ENCODE measurements at regions not wholly inside any gene's neighbourhood (a gene's known extent, or its start where the extent isn't known, plus 50 kb on each side); places are given as distances from the start of the nearest gene placed in this dataset.

- Histone ChIP-seq H3K36me3 (no peaks in the 10 kb centered on the region), H3K4me3 (no peak overlapping the region), H3K4me1 (no peaks in the 10 kb centered on the region), H3K27me3 (no peaks in the 10 kb centered on the region), H3K9me3 (peaks cover 0 to 4% of the 10 kb centered on the region in 2 donors), H3K27ac (no peak overlapping the region)
- no peak for DNase-seq (ENCODE audit: low spot score in 2 of 2)
- intact Hi-C loops (cut with DNase I), result no loop called here
- TF ChIP-seq CTCF (IDR thresholded peaks at IDR 0.05), result no peak
Observed at GRCh38 chr13:106302011-106302410, 233.5 kb downstream of the EFNB2 start.

- intact Hi-C loops (cut with DNase I), result no loop called here
- no peak overlapping the region for H3K27ac ChIP-seq
- H3K4me1 ChIP-seq, result no peaks in the 10 kb centered on the region
- no peak for DNase-seq (ENCODE audit: low spot score in 2 of 2)
- H3K36me3 ChIP-seq, result no peaks in the 10 kb centered on the region
- H3K9me3 ChIP-seq, result peaks cover 0 to 4% of the 10 kb centered on the region in 2 donors
- no peak overlapping the region for H3K4me3 ChIP-seq
- no peak for TF ChIP-seq CTCF (IDR thresholded peaks at IDR 0.05)
- no peaks in the 10 kb centered on the region for H3K27me3 ChIP-seq
Observed at GRCh38 chr13:106299621-106300020, 235.8 kb downstream of the EFNB2 start.

- DNase-seq (ENCODE audit: low spot score in 2 of 2), result no peak
- H3K4me3 ChIP-seq, result no peak overlapping the region
- H3K27me3 ChIP-seq, result no peaks in the 10 kb centered on the region
- intact Hi-C loops (cut with DNase I), result no loop called here
- H3K4me1 ChIP-seq, result no peaks in the 10 kb centered on the region
- no peaks in the 10 kb centered on the region for H3K9me3 ChIP-seq
- H3K27ac ChIP-seq, result no peak overlapping the region
- TF ChIP-seq CTCF (IDR thresholded peaks at IDR 0.05), result no peak
- H3K36me3 ChIP-seq, result no peaks in the 10 kb centered on the region
Observed at GRCh38 chr13:106297283-106297682, 238.2 kb downstream of the EFNB2 start.

GRCh38 chr13:106296723-106297122, 238.7 kb downstream of the EFNB2 start:
- no peak for TF ChIP-seq CTCF (IDR thresholded peaks at IDR 0.05)

GRCh38 chr13:106295971-106296370, 239.5 kb downstream of the EFNB2 start:
- Histone ChIP-seq H3K27me3 (no peaks in the 10 kb centered on the region), H3K36me3 (no peaks in the 10 kb centered on the region), H3K4me1 (no peaks in the 10 kb centered on the region), H3K4me3 (no peak overlapping the region), H3K27ac (no peak overlapping the region), H3K9me3 (no peaks in the 10 kb centered on the region)
- no peak for DNase-seq (ENCODE audit: low spot score in 2 of 2)
- intact Hi-C loops (cut with DNase I), result no loop called here
- TF ChIP-seq CTCF (IDR thresholded peaks at IDR 0.05), result no peak

More at GRCh38 chr13:106296723-106297122, 238.7 kb downstream of the EFNB2 start:
- DNase-seq (ENCODE audit: low spot score in 2 of 2), result no peak
- intact Hi-C loops (cut with DNase I), result no loop called here
- no peaks in the 10 kb centered on the region for H3K27me3 ChIP-seq
- H3K4me1 ChIP-seq, result no peaks in the 10 kb centered on the region
- no peaks in the 10 kb centered on the region for H3K9me3 ChIP-seq
- H3K4me3 ChIP-seq, result no peak overlapping the region
- H3K27ac ChIP-seq, result no peak overlapping the region
- no peaks in the 10 kb centered on the region for H3K36me3 ChIP-seq

- Histone ChIP-seq H3K4me1 (no peaks in the 10 kb centered on the region), H3K27me3 (no peaks in the 10 kb centered on the region), H3K4me3 (no peak overlapping the region), H3K27ac (no peak overlapping the region), H3K36me3 (no peaks in the 10 kb centered on the region), H3K9me3 (no peaks in the 10 kb centered on the region)
- intact Hi-C loops (cut with DNase I), result no loop called here
- DNase-seq (ENCODE audit: low spot score in 2 of 2), result no peak
- no peak for TF ChIP-seq CTCF (IDR thresholded peaks at IDR 0.05)
Observed at GRCh38 chr13:106291006-106291405, 244.5 kb downstream of the EFNB2 start.

Data from ascending aorta (tissue), 2 donors.